HEK293 (cell line): ENCODE measurements at regions not wholly inside any gene's neighbourhood (a gene's known extent, or its start where the extent isn't known, plus 50 kb on each side); places are given as distances from the start of the nearest gene placed in this dataset.

Experiments
- PRDM1 ChIP-seq: fragments of 450-650 bp; formaldehyde crosslinking; IDR thresholded peaks from 2 replicates; pipeline ENCODE4; 2016; ENCODE audit warnings: missing biosample characterization, missing genetic modification characterization
- SCRT2 ChIP-seq: fragments of 450-650 bp; formaldehyde crosslinking; IDR thresholded peaks from 2 replicates; pipeline ENCODE4 v1.5.1; 2016; ENCODE audit warnings: missing biosample characterization, missing genetic modification characterization
- ZFP3 ChIP-seq: fragments of 450-650 bp; formaldehyde crosslinking; IDR thresholded peaks from 2 replicates; pipeline ENCODE4 v1.5.1; 2016; ENCODE audit warnings: low read depth, missing biosample characterization, missing genetic modification characterization
- ZNF175 ChIP-seq: fragments of 450-650 bp; formaldehyde crosslinking; IDR thresholded peaks from 2 replicates; pipeline ENCODE4 v1.5.1; 2016; ENCODE audit warnings: missing biosample characterization, missing genetic modification characterization
- ZNF416 ChIP-seq: fragments of 450-650 bp; formaldehyde crosslinking; IDR thresholded peaks from 2 replicates; pipeline ENCODE4 v1.5.1; 2016; ENCODE audit warnings: missing biosample characterization, missing genetic modification characterization
- ZNF501 ChIP-seq: fragments of 450-650 bp; formaldehyde crosslinking; IDR thresholded peaks from 2 replicates; pipeline ENCODE4 v1.5.1; 2016; ENCODE audit warnings: missing biosample characterization, missing genetic modification characterization
- ZNF560 ChIP-seq: fragments of 450-650 bp; formaldehyde crosslinking; IDR thresholded peaks from 2 replicates; pipeline ENCODE4 v1.5.1; 2017; ENCODE audit warnings: missing biosample characterization, missing genetic modification characterization, borderline replicate concordance
- ZNF610 ChIP-seq: fragments of 450-650 bp; formaldehyde crosslinking; IDR thresholded peaks from 2 replicates; pipeline ENCODE4 v1.5.1; 2016; ENCODE audit warnings: missing biosample characterization, missing genetic modification characterization, borderline replicate concordance
- ZNF654 ChIP-seq: fragments of 450-650 bp; formaldehyde crosslinking; IDR thresholded peaks from 2 replicates; pipeline ENCODE4 v1.5.1; 2016; ENCODE audit warnings: low read depth, missing biosample characterization, missing genetic modification characterization
- ZNF792 ChIP-seq: fragments of 450-650 bp; formaldehyde crosslinking; IDR thresholded peaks from 2 replicates; pipeline ENCODE4 v1.5.1; 2016; ENCODE audit warnings: missing biosample characterization, missing genetic modification characterization
- TF ChIP-seq, protein P1 (sequence below): fragments of 450-650 bp; formaldehyde crosslinking; IDR thresholded peaks from 2 replicates; pipeline ENCODE4 v1.5.1; 2016; ENCODE audit warnings: missing biosample characterization, missing genetic modification characterization
- TF ChIP-seq, protein P2 (sequence below): fragments of 450-650 bp; formaldehyde crosslinking; IDR thresholded peaks from 2 replicates; pipeline ENCODE4 v1.5.1; 2016; ENCODE audit warnings: missing biosample characterization, missing genetic modification characterization

DNA sequence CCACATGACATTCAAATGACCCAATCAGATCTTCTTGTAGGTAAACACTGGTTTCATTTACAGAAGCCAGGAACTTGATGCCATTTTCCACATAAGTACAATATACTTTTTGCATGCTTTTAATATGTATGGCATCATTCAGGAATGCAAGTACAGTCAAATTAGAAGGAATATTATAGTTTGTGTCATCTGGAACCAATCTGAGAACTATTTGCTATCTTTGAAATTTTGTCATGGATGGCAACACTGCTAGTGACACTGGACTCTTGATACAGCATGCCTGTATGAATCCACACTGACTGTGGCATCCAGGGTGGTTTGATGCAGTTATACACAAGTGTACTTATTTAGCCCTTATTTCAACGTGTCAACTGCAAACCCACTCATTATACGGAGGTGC, 141.6 kb downstream of the EBLN2 start:
- TF ChIP-seq, protein P1, sequence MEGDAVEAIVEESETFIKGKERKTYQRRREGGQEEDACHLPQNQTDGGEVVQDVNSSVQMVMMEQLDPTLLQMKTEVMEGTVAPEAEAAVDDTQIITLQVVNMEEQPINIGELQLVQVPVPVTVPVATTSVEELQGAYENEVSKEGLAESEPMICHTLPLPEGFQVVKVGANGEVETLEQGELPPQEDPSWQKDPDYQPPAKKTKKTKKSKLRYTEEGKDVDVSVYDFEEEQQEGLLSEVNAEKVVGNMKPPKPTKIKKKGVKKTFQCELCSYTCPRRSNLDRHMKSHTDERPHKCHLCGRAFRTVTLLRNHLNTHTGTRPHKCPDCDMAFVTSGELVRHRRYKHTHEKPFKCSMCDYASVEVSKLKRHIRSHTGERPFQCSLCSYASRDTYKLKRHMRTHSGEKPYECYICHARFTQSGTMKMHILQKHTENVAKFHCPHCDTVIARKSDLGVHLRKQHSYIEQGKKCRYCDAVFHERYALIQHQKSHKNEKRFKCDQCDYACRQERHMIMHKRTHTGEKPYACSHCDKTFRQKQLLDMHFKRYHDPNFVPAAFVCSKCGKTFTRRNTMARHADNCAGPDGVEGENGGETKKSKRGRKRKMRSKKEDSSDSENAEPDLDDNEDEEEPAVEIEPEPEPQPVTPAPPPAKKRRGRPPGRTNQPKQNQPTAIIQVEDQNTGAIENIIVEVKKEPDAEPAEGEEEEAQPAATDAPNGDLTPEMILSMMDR (tag by site-specific recombination) = no peak
- TF ChIP-seq ZNF416 (tag by site-specific recombination) (no peak), ZNF501 (tag by site-specific recombination) (no peak), ZNF654 (tag by site-specific recombination) (no peak), ZFP3 (tag by site-specific recombination) (no peak), ZNF175 (tag by site-specific recombination) (no peak), ZNF560 (tag by site-specific recombination) (no peak), ZNF610 (tag by site-specific recombination) (no peak), ZNF792 (tag by site-specific recombination) (no peak), SCRT2 (tag by site-specific recombination) (no peak), PRDM1 (tag by site-specific recombination) (no peak)
- TF ChIP-seq, protein P2, sequence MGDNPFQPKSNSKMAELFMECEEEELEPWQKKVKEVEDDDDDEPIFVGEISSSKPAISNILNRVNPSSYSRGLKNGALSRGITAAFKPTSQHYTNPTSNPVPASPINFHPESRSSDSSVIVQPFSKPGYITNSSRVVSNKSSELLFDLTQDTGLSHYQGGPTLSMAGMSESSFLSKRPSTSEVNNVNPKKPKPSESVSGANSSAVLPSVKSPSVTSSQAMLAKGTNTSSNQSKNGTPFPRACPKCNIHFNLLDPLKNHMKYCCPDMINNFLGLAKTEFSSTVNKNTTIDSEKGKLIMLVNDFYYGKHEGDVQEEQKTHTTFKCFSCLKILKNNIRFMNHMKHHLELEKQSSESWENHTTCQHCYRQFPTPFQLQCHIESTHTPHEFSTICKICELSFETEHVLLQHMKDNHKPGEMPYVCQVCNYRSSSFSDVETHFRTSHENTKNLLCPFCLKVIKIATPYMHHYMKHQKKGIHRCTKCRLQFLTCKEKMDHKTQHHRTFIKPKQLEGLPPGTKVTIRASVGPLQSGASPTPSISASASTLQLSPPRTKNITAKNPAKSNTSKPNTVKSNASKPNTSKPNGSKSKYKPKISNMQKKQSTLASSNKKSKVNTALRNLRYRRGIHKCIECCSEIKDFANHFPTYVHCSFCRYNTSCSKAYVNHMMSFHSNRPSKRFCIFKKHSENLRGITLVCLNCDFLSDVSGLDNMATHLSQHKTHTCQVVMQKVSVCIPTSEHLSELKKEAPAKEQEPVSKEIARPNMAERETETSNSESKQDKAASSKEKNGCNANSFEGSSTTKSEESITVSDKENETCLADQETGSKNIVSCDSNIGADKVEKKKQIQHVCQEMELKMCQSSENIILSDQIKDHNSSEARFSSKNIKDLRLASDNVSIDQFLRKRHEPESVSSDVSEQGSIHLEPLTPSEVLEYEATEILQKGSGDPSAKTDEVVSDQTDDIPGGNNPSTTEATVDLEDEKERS (tag by site-specific recombination) = no peak
